GM12892 (cell line): ENCODE measurements at regions not wholly inside any gene's neighbourhood (a gene's known extent, or its start where the extent isn't known, plus 50 kb on each side); places are given as distances from the start of the nearest gene placed in this dataset.

ENCODE experiments used
- POLR2A ChIP-seq: IDR thresholded peaks from 2 replicates; pipeline ENCODE4 v1.6.1; 2011; ENCODE audit warnings: low read depth, low read length, control low read depth
- POLR2AphosphoS5 ChIP-seq: IDR thresholded peaks from 2 replicates; pipeline ENCODE4 v1.6.1; 2011; ENCODE audit warnings: low read depth, low read length, control low read depth
- TAF1 ChIP-seq: IDR thresholded peaks from 2 replicates; pipeline ENCODE4 v1.6.1; 2011; ENCODE audit warnings: low read depth, mild to moderate bottlenecking, control low read depth, low read length, borderline replicate concordance

DNA sequence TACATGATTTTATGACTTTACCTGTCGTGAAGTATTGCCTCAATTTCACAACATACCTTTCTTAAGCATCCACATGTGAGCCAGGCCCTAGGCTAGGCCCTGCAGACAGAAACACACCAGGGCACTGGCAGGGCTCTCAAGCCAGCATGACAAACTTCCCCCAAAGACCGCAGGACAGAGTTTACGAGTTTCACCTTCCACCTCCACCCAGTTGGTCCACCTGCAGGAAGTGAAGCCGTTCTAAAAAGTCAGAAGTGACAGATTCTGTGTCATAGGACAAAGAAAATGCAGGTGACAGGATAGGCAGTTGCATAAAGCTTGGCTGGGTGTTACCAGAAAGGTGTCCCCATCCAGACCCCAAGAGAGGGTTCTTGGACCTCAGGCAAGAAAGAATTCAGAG is 382.3 kb downstream of the PCNX1 start:
- TF ChIP-seq POLR2A (no peak), POLR2AphosphoS5 (no peak), TAF1 (no peak)
